Activated CD8-positive, alpha-beta T cell treated with anti-CD3 and anti-CD28 coated beads for 36 hours (primary cell): ENCODE measurements at regions not wholly inside any gene's neighbourhood (a gene's known extent, or its start where the extent isn't known, plus 50 kb on each side); places are given as distances from the start of the nearest gene placed in this dataset.

Source experiments
- ATAC-seq: fragments of 200-7000 bp; cut with Tn5 transposase; one replicate; pipeline ENCODE4 v1.10.0; 2021; ENCODE audit warnings: mild to moderate bottlenecking, moderate library complexity
- CTCF ChIA-PET: fragments of 350-600 bp; sonication (Branson Sonifier 250); formaldehyde crosslinking; loops from one replicate; lab custom pipeline; 2021; ENCODE audit warnings: antibody characterized with exemption; lab: Charles Lee
- POLR2A ChIA-PET: fragments of 350-600 bp; sonication (Branson Sonifier 250); formaldehyde crosslinking; loops from one replicate; lab custom pipeline; 2021; ENCODE audit warnings: antibody characterized with exemption; lab: Charles Lee
- DNase-seq: peaks from one replicate; pipeline ENCODE4 v3.0.0-alpha.2; 2020
- H3K27ac Mint-ChIP-seq: one replicate; pipeline ENCODE4 v1.8.0; 2021; ENCODE audit warnings: mild to moderate bottlenecking, mixed read lengths
- H3K27me3 Mint-ChIP-seq: one replicate; pipeline ENCODE4 v1.8.0; 2021; ENCODE audit warnings: mixed read lengths
- H3K36me3 Mint-ChIP-seq: one replicate; pipeline ENCODE4 v1.8.0; 2021; ENCODE audit warnings: low read depth, mixed read lengths
- H3K4me1 Mint-ChIP-seq: one replicate; pipeline ENCODE4 v1.8.0; 2021; ENCODE audit warnings: low read depth, mixed read lengths
- H3K4me3 Mint-ChIP-seq: one replicate; pipeline ENCODE4 v1.8.0; 2021; ENCODE audit warnings: mild to moderate bottlenecking, moderate library complexity, mixed read lengths
- H3K9me3 Mint-ChIP-seq: one replicate; pipeline ENCODE4 v1.8.0; 2021; ENCODE audit warnings: mixed read lengths
- intact Hi-C: fragments of 100-400 bp; cut with micrococcal nuclease; formaldehyde crosslinking; loops from one replicate; pipeline ENCODE4 v1.10.0; 2022
- TF ChIP-seq, protein P1 (sequence below): fragments of 200-600 bp; IDR thresholded peaks from one replicate; pipeline ENCODE4 v1.8.0; 2022; ENCODE audit warnings: antibody characterized with exemption, mild to moderate bottlenecking

DNA sequence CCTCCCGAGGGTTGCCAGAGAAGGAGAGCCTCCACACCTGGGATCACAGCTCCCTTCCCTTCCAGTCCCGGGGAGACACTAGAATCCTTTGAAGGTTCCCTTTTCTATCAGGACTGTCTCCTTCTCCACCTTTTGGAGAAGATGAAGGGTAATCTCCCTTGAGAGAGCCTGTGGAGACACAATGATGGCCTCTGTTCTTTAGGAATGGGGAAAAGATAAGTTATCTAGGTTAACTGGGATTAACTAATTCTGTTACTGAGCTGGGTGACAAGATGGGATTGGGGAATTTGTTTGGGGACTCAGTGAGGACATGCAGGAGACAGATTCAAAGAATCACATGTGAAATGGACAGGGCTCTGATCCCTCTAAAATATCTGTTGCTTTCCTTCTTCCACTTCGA is 181.1 kb upstream of the BMPER start:
- ChIA-PET CTCF (no interaction called here), POLR2A (no interaction called here)
- intact Hi-C loops, result no loop called here
- no peaks in the 10 kb centered on the region for H3K9me3 Mint-ChIP-seq
- no peaks in the 10 kb centered on the region for H3K4me1 Mint-ChIP-seq
- DNase-seq, result no peak
- H3K27me3 Mint-ChIP-seq, result no peaks in the 10 kb centered on the region
- TF ChIP-seq, protein P1, sequence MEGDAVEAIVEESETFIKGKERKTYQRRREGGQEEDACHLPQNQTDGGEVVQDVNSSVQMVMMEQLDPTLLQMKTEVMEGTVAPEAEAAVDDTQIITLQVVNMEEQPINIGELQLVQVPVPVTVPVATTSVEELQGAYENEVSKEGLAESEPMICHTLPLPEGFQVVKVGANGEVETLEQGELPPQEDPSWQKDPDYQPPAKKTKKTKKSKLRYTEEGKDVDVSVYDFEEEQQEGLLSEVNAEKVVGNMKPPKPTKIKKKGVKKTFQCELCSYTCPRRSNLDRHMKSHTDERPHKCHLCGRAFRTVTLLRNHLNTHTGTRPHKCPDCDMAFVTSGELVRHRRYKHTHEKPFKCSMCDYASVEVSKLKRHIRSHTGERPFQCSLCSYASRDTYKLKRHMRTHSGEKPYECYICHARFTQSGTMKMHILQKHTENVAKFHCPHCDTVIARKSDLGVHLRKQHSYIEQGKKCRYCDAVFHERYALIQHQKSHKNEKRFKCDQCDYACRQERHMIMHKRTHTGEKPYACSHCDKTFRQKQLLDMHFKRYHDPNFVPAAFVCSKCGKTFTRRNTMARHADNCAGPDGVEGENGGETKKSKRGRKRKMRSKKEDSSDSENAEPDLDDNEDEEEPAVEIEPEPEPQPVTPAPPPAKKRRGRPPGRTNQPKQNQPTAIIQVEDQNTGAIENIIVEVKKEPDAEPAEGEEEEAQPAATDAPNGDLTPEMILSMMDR, result no peak
- no peak for ATAC-seq
- H3K4me3 Mint-ChIP-seq, result no peak overlapping the region
- H3K27ac Mint-ChIP-seq, result no peak overlapping the region
- H3K36me3 Mint-ChIP-seq, result peaks cover 3% of the 10 kb centered on the region

DNA sequence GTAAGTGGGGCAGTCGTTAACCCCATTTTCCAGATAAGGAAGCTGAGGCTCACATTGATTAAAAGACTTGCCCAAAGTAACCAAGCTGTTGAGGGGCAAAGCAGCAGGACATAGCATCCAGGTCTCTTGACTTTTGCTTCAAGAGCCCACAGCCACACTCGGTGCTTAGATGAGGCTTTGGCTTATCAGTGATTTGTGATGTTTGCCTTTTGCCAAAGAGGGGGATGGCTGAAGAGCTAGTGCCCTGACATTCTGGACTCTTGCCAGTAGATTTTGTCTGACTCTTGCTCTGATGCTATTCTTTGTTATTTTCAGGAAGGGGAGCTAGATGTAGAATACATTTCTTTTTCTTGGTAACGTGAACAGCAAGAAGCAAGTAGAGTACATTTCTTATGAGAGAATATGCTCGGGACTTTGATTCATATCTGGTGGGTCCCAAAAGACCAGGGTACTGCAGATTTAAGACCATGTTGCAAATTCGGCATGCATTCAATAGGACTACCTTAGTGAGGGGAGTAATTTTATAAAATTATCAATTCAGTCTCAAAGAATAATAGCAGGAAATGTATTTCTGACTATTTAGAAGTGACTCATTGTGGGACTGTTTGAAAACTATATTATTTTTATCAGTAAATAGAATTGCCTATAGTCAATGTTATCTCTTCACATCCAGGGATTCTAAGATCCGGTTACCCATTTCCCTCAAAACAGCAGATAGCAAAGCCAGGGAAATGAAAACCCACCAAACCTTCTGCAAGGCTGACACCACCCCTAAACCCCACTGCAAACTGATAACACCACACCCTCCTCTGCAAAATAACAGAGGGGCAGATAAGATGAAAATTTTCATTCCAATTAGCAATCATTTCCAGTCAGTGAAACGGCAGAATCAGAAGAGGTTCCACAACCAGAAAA is 180.0 kb upstream of the BMPER start:
- ATAC-seq (no peak), DNase-seq (no peak)
- Mint-ChIP-seq H3K9me3 (no peaks in the 10 kb centered on the region), H3K4me1 (no peaks in the 10 kb centered on the region), H3K27me3 (no peaks in the 10 kb centered on the region), H3K36me3 (peaks cover 3% of the 10 kb centered on the region), H3K4me3 (no peak overlapping the region), H3K27ac (no peak overlapping the region)
- ChIA-PET POLR2A (no interaction called here), CTCF (interaction anchor here (0.6 kb wide), 1 partner anchor 11 kb away, joined by 3 read pairs; no protein-coding TSS in a partner anchor)
- TF ChIP-seq, protein P1, result no peak
- intact Hi-C loops, result no loop called here

DNA sequence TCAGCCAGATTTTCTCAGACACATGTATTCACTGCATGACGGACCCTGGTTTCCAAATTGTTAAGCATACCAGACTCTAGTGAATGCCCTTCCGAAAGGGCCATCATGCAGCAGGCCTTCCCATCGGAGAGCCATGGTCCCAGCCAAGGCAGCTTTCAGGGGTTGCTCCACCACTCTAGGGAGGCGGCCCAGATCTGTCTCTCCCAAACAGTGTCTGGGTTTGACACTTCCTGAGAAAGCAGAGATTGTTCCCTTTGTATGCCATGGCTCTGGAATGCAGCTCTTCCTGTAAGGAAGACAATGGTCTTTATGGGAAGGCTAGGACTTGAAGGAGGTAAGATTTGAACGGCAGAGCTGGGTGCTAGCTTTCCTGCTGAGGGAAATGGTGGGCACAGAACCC is 178.8 kb upstream of the BMPER start:
- H3K27me3 Mint-ChIP-seq, result no peaks in the 10 kb centered on the region
- H3K36me3 Mint-ChIP-seq, result peaks cover 3% of the 10 kb centered on the region
- DNase-seq, result no peak
- POLR2A ChIA-PET, result no interaction called here
- CTCF ChIA-PET, result no interaction called here
- ATAC-seq, result no peak
- intact Hi-C loops, result no loop called here
- H3K4me3 Mint-ChIP-seq, result no peak overlapping the region
- TF ChIP-seq, protein P1, result no peak
- no peaks in the 10 kb centered on the region for H3K4me1 Mint-ChIP-seq
- H3K27ac Mint-ChIP-seq, result no peak overlapping the region
- no peaks in the 10 kb centered on the region for H3K9me3 Mint-ChIP-seq

DNA sequence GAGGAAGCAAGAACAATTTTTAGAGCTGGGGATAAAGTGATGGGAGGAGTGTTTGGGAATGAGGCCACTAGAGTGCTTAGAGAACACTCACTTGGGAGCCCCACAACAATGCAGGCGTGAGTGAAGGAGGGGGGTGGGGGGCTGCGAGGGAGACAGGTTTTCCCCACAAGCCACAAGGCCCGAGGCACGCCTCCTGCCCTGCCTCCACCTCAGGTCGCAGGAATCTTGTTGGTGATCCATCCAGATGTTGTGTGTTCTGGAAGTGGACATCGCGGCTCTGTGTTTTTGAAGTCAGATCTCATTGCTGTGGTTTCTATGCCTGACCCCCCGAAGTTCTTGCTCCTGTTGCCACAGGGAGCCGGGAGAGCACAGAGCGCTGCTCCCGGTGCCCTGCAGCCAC is 178.0 kb upstream of the BMPER start:
- H3K4me3 Mint-ChIP-seq, result no peak overlapping the region
- no peaks in the 10 kb centered on the region for H3K27me3 Mint-ChIP-seq
- CTCF ChIA-PET, result no interaction called here
- H3K9me3 Mint-ChIP-seq, result no peaks in the 10 kb centered on the region
- peaks cover 3% of the 10 kb centered on the region for H3K36me3 Mint-ChIP-seq
- intact Hi-C loops, result no loop called here
- H3K27ac Mint-ChIP-seq, result no peak overlapping the region
- POLR2A ChIA-PET, result no interaction called here
- ATAC-seq, result no peak
- no peaks in the 10 kb centered on the region for H3K4me1 Mint-ChIP-seq
- DNase-seq, result no peak
- TF ChIP-seq, protein P1, result no peak

DNA sequence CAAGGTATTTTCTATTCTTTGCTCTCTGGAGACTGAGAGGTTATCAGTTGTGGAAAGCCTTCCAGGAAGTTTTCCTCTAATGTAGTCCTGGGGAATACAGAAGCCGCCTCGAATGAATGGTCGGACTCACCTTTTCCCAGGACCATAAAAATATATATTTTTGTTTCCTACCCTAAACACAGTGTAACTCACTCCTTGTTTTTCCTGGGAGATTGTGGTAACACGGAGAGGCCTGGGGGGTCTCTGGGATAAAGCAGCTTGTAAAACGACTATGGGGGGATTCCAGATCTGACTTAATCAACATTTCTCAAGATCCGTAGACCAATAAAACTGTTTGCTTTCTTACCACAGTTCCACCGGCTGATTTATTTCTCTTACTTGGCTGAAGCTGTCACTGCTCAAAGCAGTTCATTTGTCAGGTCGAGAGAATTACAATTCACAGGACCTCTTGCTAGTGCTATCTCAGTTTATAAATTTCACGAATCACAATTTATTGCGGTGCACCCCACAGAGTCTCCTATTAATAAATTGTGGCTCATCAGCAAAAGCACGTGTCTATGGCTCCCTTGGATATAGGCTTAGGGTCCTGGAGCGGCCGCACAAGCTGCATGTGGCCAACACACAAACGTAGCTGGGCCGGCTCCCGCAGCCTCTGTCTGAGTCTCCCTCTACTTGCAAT is 176.3 kb upstream of the BMPER start:
- H3K9me3 Mint-ChIP-seq, result no peaks in the 10 kb centered on the region
- H3K36me3 Mint-ChIP-seq, result peaks cover 3% of the 10 kb centered on the region
- H3K27me3 Mint-ChIP-seq, result no peaks in the 10 kb centered on the region
- TF ChIP-seq, protein P1, result no peak
- H3K27ac Mint-ChIP-seq, result no peak overlapping the region
- intact Hi-C loops, result no loop called here
- POLR2A ChIA-PET, result no interaction called here
- no peaks in the 10 kb centered on the region for H3K4me1 Mint-ChIP-seq
- CTCF ChIA-PET, result no interaction called here
- no peak for ATAC-seq
- no peak for DNase-seq
- no peak overlapping the region for H3K4me3 Mint-ChIP-seq
